ENCODE measurements at regions not wholly inside any gene's neighbourhood (a gene's known extent, or its start where the extent isn't known, plus 50 kb on each side); places are given as distances from the start of the nearest gene placed in this dataset.
A peak's percentile ranks its signal among the peaks of the same experiment; 100 is the strongest.

- ATAC-seq: no peak
- TF ChIP-seq CREB5 (CRISPR knock-in tag; IDR thresholded peaks at IDR 0.05; ENCODE audit: low read depth) (no peak), RARB (CRISPR knock-in tag; IDR thresholded peaks at IDR 0.05) (no peak), GLIS3 (CRISPR knock-in tag; IDR thresholded peaks at IDR 0.05) (no peak), ESRRG (CRISPR knock-in tag; IDR thresholded peaks at IDR 0.05) (no peak), BACH2 (CRISPR knock-in tag; IDR thresholded peaks at IDR 0.05; ENCODE audit: borderline replicate concordance) (no peak), ZFP30 (CRISPR knock-in tag; IDR thresholded peaks at IDR 0.05) (no peak), ZNF565 (CRISPR knock-in tag; conservative IDR thresholded peaks at IDR 0.05; ENCODE audit: low read depth) (no peak), TSHZ2 (CRISPR knock-in tag; IDR thresholded peaks at IDR 0.05) (no peak)
- TF ChIP-seq, protein P1, sequence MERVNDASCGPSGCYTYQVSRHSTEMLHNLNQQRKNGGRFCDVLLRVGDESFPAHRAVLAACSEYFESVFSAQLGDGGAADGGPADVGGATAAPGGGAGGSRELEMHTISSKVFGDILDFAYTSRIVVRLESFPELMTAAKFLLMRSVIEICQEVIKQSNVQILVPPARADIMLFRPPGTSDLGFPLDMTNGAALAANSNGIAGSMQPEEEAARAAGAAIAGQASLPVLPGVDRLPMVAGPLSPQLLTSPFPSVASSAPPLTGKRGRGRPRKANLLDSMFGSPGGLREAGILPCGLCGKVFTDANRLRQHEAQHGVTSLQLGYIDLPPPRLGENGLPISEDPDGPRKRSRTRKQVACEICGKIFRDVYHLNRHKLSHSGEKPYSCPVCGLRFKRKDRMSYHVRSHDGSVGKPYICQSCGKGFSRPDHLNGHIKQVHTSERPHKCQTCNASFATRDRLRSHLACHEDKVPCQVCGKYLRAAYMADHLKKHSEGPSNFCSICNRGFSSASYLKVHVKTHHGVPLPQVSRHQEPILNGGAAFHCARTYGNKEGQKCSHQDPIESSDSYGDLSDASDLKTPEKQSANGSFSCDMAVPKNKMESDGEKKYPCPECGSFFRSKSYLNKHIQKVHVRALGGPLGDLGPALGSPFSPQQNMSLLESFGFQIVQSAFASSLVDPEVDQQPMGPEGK (CRISPR knock-in tag; IDR thresholded peaks at IDR 0.05; ENCODE audit: borderline replicate concordance): no peak
These were observed 329.7 kb upstream of the WWC1 start for GRCh38 chr5:167961731-167962130.

GRCh38 chr5:167964529-167964928 is 326.9 kb upstream of the WWC1 start:
- TF ChIP-seq ZNF565 (CRISPR knock-in tag; conservative IDR thresholded peaks at IDR 0.05; ENCODE audit: low read depth): no peak
- TF ChIP-seq TSHZ2 (CRISPR knock-in tag; IDR thresholded peaks at IDR 0.05): no peak
- TF ChIP-seq POU6F1 (CRISPR knock-in tag; IDR thresholded peaks at IDR 0.05; ENCODE audit: borderline replicate concordance, low read depth): no peak
- TF ChIP-seq ZNF8 (CRISPR knock-in tag; IDR thresholded peaks at IDR 0.05): no peak
- TF ChIP-seq, protein P2, sequence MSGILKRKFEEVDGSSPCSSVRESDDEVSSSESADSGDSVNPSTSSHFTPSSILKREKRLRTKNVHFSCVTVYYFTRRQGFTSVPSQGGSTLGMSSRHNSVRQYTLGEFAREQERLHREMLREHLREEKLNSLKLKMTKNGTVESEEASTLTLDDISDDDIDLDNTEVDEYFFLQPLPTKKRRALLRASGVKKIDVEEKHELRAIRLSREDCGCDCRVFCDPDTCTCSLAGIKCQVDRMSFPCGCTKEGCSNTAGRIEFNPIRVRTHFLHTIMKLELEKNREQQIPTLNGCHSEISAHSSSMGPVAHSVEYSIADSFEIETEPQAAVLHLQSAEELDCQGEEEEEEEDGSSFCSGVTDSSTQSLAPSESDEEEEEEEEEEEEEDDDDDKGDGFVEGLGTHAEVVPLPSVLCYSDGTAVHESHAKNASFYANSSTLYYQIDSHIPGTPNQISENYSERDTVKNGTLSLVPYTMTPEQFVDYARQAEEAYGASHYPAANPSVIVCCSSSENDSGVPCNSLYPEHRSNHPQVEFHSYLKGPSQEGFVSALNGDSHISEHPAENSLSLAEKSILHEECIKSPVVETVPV (CRISPR knock-in tag; IDR thresholded peaks at IDR 0.05): no peak
- no peak for TF ChIP-seq CSDC2 (CRISPR knock-in tag; IDR thresholded peaks at IDR 0.05)
- no peak for TF ChIP-seq ZNF70 (CRISPR knock-in tag; IDR thresholded peaks at IDR 0.05)
- TF ChIP-seq SNAI2 (CRISPR knock-in tag; IDR thresholded peaks at IDR 0.05): no peak
- no peak for TF ChIP-seq ARNTL (CRISPR knock-in tag; IDR thresholded peaks at IDR 0.05; ENCODE audit: borderline replicate concordance, low read depth)
- no peak for TF ChIP-seq ZC3H10 (CRISPR knock-in tag; IDR thresholded peaks at IDR 0.05)
- no peak for TF ChIP-seq RARB (CRISPR knock-in tag; IDR thresholded peaks at IDR 0.05)
- TF ChIP-seq, protein P1 (CRISPR knock-in tag; IDR thresholded peaks at IDR 0.05; ENCODE audit: borderline replicate concordance): no peak
- ATAC-seq: peak; percentile 40; the same call in 1 of the 3 replicates

All from SK-N-SH treated with all-trans-retinoic acid at 6 μM for 48 hours (cell line).